ENCODE measurements at regions not wholly inside any gene's neighbourhood (a gene's known extent, or its start where the extent isn't known, plus 50 kb on each side); places are given as distances from the start of the nearest gene placed in this dataset.
"Not testable (repeated sequence)": the region's sequence is repeated elsewhere in the genome, so short reads cannot be mapped to it uniquely, and the experiment has no call there.

DNA sequence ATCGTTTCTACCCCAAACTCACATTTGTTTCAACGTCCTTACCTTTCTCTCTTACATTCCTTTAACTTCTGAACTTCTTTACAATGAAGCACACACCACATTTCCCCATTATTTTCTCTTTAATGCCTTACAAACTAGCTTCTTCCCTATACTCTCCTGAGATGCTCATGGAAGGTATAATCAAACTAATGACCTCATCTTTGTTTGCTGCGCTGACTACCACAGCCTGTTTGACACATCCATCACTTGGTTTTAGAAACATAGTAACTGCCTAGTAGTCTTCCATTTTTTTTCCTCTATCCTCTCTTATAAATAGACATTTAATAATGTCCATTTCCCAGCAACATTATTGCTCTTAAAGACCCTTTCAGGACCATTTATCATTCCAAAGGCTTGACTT lies 230.5 kb upstream of the LRTM1 start:
- no peak for DNase-seq (ENCODE audit: low read depth)

DNA sequence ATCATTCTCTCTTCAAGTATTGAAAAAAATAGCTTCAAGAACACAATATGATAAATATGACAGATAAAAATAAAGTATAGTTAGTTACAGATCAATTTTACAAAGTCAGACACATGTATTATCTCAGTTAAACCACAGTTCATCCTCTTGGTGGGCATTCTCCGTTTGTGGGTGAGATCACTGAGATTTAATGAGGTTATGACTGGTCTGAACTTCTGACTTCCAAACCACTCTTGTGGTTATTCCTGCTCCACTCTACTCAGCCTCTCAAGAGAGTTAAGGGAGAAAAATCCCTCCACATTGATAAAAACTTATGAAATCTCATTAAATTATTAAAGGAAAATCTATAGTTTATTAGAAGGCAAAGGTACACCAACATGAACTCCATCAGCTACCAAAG lies 229.9 kb upstream of the LRTM1 start:
- no peak for DNase-seq (ENCODE audit: low read depth)

DNA sequence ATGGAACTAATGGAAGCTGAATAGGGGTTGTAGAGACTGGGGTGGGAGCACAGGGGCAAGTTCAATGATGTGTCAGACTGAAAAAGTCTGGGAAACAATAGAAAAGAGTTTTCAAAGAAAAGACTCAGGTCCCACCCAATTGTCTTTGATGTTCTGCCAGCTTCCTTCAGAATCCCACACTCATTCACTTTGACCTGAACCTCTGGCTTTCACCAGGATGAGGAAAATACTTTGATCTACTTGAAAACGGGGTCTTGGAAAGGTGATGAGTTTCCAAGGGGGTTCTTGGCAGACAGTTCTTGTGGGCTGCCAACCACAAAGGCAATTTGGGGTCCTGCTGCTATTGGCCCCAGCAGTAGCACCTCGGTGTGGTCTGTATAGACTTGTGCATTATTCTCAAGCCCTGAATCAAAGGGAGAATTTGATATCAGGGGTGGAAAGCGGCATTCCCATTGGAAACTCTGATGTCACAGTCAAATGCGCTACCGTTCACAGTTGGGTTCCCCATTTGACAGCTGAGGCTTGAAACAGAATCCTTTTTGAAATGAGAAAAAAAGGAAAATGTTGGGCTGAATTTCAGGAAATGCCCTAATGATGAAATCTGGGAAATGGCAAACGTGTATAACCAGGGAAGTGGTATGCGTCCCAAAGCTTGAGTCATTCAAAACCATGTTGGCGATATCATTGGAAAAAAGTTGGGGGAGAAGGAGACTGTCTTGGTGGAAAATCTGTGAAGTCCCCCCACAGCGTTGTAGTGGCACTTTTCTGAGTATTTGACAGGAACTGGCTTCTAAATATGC lies 229.2 kb upstream of the LRTM1 start:
- no peak for DNase-seq (ENCODE audit: low read depth)

DNA sequence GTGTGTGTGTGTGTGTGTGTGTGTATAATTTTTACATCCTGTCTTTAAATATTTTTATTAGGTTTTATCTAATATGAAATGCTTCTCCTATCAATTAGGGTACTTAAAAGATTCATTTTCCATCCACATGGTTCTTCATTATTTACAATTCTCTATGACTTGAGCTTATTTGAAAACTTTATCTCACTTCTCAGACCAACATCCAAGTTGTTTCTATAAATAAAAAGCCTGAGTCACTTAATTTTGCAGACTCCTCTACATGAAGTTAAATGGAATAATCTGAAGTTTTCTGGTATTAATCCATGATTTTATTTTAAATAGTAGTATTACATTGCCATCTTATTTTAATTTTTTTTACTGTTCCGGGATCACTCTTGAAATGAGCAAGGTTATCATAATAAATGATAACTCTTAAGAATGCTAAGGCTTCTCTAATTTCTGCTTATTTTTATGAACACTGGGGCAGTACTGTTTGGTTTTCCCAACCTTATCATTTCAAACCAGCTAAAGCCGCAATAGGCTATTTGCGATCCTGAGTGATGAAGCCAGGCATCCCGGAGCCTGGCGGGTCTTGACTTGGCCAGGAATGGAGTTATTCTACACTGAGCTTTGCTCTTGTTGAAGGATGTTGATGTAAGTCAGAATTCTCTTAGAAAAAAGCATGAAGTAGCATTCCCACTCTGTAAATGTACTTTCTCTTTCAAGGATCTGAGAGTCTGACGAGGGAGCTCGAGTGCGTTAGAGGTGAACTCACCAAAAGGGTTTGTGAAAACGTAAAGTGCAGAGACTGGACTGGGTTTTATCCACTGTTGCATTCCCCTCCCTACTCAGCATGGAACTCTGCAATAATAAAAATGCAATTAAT lies 220.2 kb upstream of the LRTM1 start:
- no peak for DNase-seq (ENCODE audit: low read depth)

DNA sequence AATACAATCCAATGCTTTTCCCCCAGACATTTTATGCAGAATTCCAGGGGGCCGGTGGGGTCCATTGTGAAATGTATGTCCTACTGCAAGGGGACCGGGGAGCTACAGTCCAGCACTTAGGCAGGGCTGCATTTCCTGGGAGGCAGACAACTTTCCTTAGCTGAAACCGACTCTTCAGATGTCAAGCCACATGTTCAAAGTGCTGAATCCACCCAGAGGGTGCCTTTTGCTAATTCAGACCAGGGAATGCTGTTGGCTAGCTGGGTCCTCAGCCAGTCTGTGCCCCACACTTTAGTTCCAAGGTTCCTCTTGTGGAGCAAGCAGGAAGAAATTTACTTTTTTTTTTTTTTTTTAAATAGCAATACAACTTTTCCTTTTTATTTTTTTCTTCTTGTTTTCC lies 219.5 kb upstream of the LRTM1 start:
- no peak for DNase-seq (ENCODE audit: low read depth)

DNA sequence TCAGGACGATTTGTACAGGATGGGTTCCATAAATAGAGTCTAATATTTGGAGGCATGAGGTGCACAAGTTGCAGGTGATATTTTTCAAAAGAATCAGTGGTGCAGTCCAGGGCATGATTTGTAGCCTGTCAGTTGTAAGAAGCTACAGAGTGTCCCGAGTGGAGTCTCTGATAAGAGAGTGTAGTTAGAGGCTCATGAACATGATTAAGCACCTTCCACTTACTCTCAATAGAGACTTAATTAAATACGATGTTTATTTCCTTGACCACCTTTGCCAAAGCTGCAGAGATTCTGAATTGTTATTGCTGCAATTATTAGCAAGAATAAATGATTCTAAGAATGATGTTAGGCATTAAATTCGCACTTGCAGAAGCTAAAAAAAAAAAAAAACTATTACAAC lies 218.4 kb upstream of the LRTM1 start:
- DNase-seq (ENCODE audit: low read depth): no peak

DNA sequence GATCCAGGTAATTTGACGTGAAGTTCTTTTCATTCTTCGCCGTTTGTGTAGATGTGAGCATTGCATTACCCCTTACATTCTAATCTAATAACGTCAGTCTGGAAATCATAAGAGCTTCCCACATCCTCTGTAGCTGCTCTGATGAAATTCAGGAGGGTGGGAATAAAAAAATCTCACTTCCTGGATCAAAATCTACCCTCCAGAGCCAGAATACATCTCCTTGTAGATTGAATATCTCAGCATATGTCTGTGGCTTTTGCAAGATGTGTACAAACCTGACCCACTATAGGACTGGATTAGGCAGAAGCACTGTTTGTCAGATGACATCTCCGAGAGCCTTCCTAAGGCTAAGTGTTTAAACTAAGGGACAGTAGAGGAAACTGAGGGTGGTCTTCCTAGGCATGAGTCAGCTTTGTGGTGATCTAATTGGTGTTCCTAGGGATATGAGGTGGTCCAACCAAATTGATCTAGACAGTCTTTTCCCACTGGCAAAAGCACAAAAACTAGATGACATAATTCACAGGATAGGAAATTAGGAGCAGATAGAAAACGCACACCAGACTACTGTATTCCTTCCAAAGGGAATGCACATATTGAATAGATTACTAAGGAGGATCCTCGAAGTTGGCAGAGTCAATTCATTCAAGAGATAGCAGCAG lies 216.3 kb upstream of the LRTM1 start:
- peak; percentile 84 for DNase-seq (ENCODE audit: low read depth)

DNA sequence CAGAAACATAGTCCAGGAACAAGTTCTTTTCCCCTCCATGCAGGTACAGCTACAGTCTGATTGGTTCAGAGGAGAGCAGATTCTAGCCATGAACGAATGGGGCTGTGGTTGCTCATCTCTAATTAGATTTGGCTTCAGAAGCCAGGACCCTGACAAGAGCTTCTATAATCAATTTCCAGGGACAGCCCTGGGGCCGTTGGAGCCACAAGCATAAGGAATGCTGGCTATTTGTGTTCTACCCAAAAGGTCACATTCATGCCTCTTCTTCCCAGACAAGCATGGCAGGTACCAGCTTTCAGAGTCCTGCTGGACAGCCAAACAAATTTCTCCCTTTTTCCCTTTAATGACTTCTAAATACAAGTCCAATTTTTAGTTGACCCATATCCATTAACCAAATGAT lies 215.5 kb upstream of the LRTM1 start:
- no peak for DNase-seq (ENCODE audit: low read depth)

DNA sequence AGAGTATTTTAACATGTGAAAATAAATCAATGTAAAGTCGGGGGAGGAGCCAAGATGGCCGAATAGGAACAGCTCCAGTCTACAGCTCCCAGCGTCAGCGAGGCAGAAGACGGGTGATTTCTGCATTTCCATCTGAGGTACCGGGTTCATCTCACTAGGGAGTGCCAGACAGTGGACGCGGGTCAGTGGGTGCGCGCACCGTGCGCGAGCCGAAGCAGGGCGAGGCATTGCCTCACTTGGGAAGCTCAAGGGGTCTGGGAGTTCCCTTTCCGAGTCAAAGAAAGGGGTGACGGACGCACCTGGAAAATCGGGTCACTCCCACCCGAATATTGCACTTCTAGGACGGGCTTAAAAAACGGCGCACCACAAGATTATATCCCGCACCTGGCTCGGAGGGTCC lies 208.4 kb upstream of the LRTM1 start:
- DNase-seq (ENCODE audit: low read depth): not testable (repeated sequence)

DNA sequence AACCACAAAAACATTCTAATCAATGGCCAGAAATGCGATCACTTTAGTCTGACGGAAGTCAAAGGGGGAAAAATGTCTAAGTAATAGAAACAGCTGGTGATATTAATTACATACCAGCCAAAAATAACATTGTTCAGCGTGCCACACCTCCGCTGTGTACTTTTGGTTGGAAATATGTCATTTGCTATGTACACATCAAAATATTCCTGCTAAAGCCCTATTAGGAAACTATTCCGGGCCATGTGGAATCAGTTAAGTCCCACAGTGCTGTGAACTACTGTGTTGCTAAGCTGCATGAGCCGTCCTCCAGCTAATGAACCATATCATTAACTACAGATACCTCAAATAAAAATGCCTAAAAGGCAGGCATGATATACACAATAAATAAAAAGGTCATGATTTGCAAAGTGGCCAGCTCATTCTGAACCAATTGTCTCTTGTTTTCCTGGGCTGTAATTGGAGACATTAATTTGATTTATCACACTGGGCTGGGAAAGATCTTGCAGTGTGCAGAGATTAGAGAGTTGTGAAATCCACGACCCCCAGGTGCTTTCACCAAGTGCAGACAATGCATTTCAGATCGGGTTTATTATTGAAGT lies 200.5 kb upstream of the LRTM1 start:
- DNase-seq (ENCODE audit: low read depth): no peak

DNA sequence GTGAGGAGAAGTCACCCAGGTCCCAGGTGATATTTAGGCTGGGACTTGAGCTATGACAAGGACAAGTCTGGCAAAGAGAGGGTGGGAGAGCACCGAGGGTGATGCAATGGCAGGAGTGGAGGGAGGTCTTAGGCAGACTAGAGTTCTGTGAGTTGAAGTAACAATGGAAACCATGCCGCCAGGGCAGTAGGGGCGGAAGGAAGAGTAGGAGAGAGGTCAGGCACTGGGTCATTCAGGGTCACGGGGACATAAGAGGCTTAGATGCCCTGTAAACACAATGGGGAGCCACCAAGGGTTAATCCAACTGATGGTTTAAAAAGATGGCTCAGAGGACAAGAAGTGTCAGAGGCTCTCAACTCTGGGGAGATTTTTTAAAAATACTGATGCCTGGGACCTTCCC lies 199.7 kb upstream of the LRTM1 start:
- no peak for DNase-seq (ENCODE audit: low read depth)

DNA sequence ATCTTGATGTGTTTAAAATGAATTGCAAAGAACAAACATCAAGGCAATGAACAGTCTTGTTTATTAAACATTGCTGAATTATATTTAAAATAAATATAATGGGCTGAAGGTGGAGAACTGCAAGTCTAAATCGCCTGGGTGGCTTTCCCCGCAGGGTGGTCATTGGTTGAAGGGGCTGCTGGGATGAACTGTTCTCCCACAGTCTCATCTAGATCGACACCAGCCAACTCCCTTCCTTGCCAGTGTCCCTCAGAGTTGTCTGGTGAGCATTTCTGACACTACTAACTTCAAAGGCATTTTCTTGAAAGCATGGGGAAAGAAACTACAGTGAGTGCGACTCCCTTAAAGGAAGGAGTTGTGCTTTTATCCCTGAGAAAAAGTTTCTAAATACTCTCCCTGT lies 196.5 kb upstream of the LRTM1 start:
- no peak for DNase-seq (ENCODE audit: low read depth)

Data from HS-5 (cell line).